Upper lobe of left lung (tissue), 6 donors: ENCODE measurements at regions not wholly inside any gene's neighbourhood (a gene's known extent, or its start where the extent isn't known, plus 50 kb on each side); places are given as distances from the start of the nearest gene placed in this dataset.
"Not testable (repeated sequence)": the region's sequence is repeated elsewhere in the genome, so short reads cannot be mapped to it uniquely, and the experiment has no call there.

ENCODE experiments used
- ATAC-seq, 2 donors: fragments of 200-7000 bp; cut with Tn5 transposase; one replicate each; pipeline ENCODE4 v1.9.1; 2022; ENCODE audit warnings: mild to moderate bottlenecking in 2 of 2, moderate library complexity in 2 of 2; ENCODE audit not compliant: low FRiP score in 2 of 2
- DNase-seq, 2 donors: peaks; one replicate each; pipeline ENCODE4 v3.0.0-alpha.2; 2019 to 2020
- H3K27ac ChIP-seq, 4 donors: fragments of 200-600 bp; sonication (generic); one replicate each; pipeline ENCODE4 v1.5.1; 2016 to 2019
- H3K27me3 ChIP-seq, 4 donors: fragments of 200-600 bp; sonication (generic); one replicate each; pipeline ENCODE4 v1.5.1; 2017 to 2019
- H3K36me3 ChIP-seq, 4 donors: fragments of 200-600 bp; sonication (generic); one replicate each; pipeline ENCODE4 v1.5.1; 2016 to 2019
- H3K4me1 ChIP-seq, 4 donors: fragments of 200-600 bp; sonication (generic); one replicate each; pipeline ENCODE4 v1.5.1; 2018 to 2019
- H3K4me3 ChIP-seq, 4 donors: fragments of 200-600 bp; sonication (generic); one replicate each; pipeline ENCODE4 v1.5.1; 2017 to 2019; ENCODE audit warnings: mild to moderate bottlenecking in 2 of 4, moderate library complexity in 1 of 4
- H3K9me3 ChIP-seq, 4 donors: fragments of 200-600 bp; sonication (generic); one replicate each; pipeline ENCODE4 v1.5.1; 2018 to 2019
- WGBS, 2 donors: methylation state at CpG; one replicate each; pipeline ENCODE4 v1.1.5; 2017 to 2018; 5-methylcytosine and 5-hydroxymethylcytosine counted together
- small RNA-seq, 4 donors: library from RNA; depleted of rRNA; stranded (forward); fragments of <200 nt; gene quantifications; one replicate each; pipeline ENCODE3, GENCODE V24; 2016
- TF ChIP-seq, protein P1 (sequence below), 6 experiments: fragments of 450-650 bp in 4 of 6; fragments of 200-600 bp in 2 of 6; sonication (generic) in 2 of 6; IDR thresholded peaks; one replicate each; pipeline ENCODE4 v1.5.1; 2016 to 2019; ENCODE audit warnings: antibody characterized with exemption in 6 of 6
- donor health status: DM: no; HTN: no; CAD: no; lungs with moderate emphysema.
- donor health status: DM: no; HTN: yes; CAD: no; lungs with severe emphysema.

DNA sequence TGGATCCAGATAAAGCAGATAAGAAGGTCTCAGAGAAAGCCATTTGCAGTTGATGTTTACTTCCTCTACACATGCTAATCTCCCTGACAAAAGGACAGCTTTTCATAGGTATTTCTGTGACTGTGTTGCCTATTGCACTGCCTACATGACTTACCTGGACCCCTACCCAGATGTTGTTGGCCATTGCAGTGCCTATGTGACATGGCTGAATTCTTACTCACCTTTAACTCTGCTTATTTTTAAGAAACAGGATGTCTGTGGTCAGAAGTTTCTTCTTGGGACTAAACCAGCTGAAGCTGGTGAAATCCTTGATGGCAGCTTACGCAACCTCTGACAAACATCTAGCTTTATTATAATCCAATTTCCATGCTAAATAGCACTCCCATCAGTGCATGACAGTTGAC, 50.7 kb downstream of the PPIAL4D start:
- ATAC-seq: peak in 1 of 2 donors; percentile 28

GRCh38 chr1:145189543-145190030, 52.4 kb downstream of the PPIAL4D start:
- H3K27ac ChIP-seq, H3K9me3 ChIP-seq, H3K4me3 ChIP-seq, H3K27me3 ChIP-seq, H3K4me1 ChIP-seq, DNase-seq, H3K36me3 ChIP-seq: not testable (repeated sequence)
- ATAC-seq: peak in 1 of 2 donors; percentile 22
- 65% methylated on average over 2 of the region's 4 CpGs; no CpG with 5 or more reads in 1 of the 2 donors for WGBS, 2 donors

More for the DNA sequence above, 50.7 kb downstream of the PPIAL4D start:
- H3K27me3 ChIP-seq, H3K9me3 ChIP-seq, H3K4me3 ChIP-seq, H3K36me3 ChIP-seq, H3K4me1 ChIP-seq, H3K27ac ChIP-seq: not testable (repeated sequence)
- whole genome bisulfite sequencing, 2 donors: 83% methylated on average over 1 of the region's 1 CpG
- peak in 1 of 2 donors; percentile 22 for DNase-seq

- not testable (repeated sequence) for H3K36me3 ChIP-seq, H3K9me3 ChIP-seq, H3K4me1 ChIP-seq, H3K27me3 ChIP-seq, H3K27ac ChIP-seq, H3K4me3 ChIP-seq
- DNase-seq (peak in 1 of 2 donors; percentile 41), ATAC-seq (peak in 1 of 2 donors; percentile 46)
- WGBS, 2 donors: 47 to 56% methylated on average over 6 to 8 of the region's 8 CpGs
These were observed 53.0 kb downstream of the PPIAL4D start for GRCh38 chr1:145188869-145189542.

DNA sequence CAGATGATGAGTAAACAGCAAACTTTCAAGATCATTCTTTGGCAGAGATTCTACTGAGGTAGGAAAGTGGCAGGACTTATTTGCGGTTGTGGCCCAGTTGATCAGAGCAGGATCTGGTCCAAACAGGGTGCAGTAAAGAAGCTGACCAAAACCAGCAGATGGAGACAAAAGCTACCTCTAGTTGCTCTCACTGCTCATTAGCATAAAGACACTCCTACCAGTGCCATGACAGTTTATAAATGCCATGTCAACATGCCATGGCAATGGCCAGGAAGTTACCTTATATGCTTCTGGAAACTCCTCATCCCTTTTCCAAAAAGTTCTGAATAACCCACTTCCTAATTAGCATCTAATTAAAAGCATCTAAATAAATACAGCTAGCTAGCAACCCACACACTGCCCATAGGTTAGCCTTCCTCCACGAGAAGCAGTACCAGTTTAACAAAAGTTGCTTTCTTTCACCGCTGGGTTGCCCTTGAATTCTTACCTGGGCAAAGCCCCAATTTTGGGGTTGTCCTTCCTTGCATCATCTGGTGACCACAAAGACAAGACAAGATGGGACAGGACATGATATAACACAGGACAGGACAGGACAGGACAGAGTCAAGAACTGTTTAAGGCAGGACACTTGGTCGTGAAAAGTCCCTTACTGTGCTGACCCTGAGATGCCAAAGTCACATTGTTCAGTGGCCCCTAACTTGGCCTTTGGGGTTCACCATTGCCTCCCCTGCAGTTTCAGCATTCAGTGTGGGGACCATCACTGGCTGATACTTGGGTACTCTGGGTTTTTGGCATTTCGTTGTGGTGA, 59.2 kb downstream of the PPIAL4D start:
- 89 to 90% methylated on average over 3 of the region's 5 CpGs for WGBS, 2 donors
- not testable (repeated sequence) for H3K4me3 ChIP-seq, H3K4me1 ChIP-seq, H3K9me3 ChIP-seq, H3K27ac ChIP-seq, DNase-seq, H3K27me3 ChIP-seq, H3K36me3 ChIP-seq
- TF ChIP-seq, protein P1, sequence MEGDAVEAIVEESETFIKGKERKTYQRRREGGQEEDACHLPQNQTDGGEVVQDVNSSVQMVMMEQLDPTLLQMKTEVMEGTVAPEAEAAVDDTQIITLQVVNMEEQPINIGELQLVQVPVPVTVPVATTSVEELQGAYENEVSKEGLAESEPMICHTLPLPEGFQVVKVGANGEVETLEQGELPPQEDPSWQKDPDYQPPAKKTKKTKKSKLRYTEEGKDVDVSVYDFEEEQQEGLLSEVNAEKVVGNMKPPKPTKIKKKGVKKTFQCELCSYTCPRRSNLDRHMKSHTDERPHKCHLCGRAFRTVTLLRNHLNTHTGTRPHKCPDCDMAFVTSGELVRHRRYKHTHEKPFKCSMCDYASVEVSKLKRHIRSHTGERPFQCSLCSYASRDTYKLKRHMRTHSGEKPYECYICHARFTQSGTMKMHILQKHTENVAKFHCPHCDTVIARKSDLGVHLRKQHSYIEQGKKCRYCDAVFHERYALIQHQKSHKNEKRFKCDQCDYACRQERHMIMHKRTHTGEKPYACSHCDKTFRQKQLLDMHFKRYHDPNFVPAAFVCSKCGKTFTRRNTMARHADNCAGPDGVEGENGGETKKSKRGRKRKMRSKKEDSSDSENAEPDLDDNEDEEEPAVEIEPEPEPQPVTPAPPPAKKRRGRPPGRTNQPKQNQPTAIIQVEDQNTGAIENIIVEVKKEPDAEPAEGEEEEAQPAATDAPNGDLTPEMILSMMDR (IDR thresholded peaks at IDR 0.05): peak in 3 of 6 experiments; percentile 25 to 43 (median 40)
- ATAC-seq: peak; percentile 81 to 88

GRCh38 chr1:145176285-145176925, 65.6 kb downstream of the PPIAL4D start:
- H3K4me3 ChIP-seq: not testable (repeated sequence)

DNA sequence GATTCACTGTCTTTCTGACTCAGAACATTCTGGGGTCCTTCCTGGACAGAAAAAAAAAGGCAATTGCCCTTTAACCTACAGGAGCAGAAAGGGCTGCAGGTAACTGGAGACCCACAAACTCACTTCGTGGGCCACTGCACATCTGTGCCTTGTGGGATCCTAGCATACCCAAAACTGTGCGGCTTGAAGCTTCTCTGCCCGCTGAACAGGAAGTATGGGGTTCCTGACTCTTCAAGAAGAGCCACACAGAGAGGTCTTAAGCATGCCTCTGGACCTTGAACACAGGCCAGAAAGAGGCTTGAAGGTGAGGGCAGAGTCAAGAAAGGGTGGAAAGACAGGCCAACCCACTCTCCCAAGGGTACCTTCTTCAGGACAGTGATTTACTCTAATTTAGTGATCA, 67.6 kb downstream of the PPIAL4D start:
- H3K27me3 ChIP-seq, DNase-seq, H3K4me1 ChIP-seq, H3K4me3 ChIP-seq, H3K9me3 ChIP-seq, H3K36me3 ChIP-seq, ATAC-seq, H3K27ac ChIP-seq: not testable (repeated sequence)
- WGBS, 2 donors: no CpG with 5 or more reads among the region's 3 CpGs

More at GRCh38 chr1:145176285-145176925, 65.6 kb downstream of the PPIAL4D start:
- H3K9me3 ChIP-seq, H3K27me3 ChIP-seq, DNase-seq, H3K4me1 ChIP-seq, H3K36me3 ChIP-seq, H3K27ac ChIP-seq: not testable (repeated sequence)
- peak in 1 of 2 donors; percentile 12 for ATAC-seq
- WGBS, 2 donors: 86 to 100% methylated on average over 3 to 8 of the region's 11 CpGs

- not testable (repeated sequence) for H3K9me3 ChIP-seq, H3K27ac ChIP-seq, H3K4me3 ChIP-seq, H3K4me1 ChIP-seq, H3K27me3 ChIP-seq, H3K36me3 ChIP-seq
- ATAC-seq: peak in 1 of 2 donors; percentile 46
- WGBS, 2 donors: 44 to 76% methylated on average over 15 to 21 of the region's 37 CpGs
- peak in 1 of 2 donors; percentile 40 for DNase-seq
These were observed 72.6 kb downstream of the FAM72D start for GRCh38 chr1:145168220-145168848.

- H3K27me3 ChIP-seq, H3K9me3 ChIP-seq, DNase-seq, H3K4me3 ChIP-seq, H3K36me3 ChIP-seq, ATAC-seq, H3K27ac ChIP-seq, H3K4me1 ChIP-seq: not testable (repeated sequence)
- WGBS, 2 donors: no CpG with 5 or more reads among the region's 3 CpGs
These were observed 68.6 kb downstream of the FAM72D start for GRCh38 chr1:145164360-145164759.

Small RNA genes in the stretch of these regions (small RNA-seq; reads per million reads assigned to genes)
- gene RF00003: 0 to 0.68 (median 0.10) reads per million in 4 donors
